Astrocyte of the cerebellum (primary cell): ENCODE measurements at regions not wholly inside any gene's neighbourhood (a gene's known extent, or its start where the extent isn't known, plus 50 kb on each side); places are given as distances from the start of the nearest gene placed in this dataset.

Experiments used
- DNase-seq: peaks from one replicate; pipeline ENCODE4 v3.0.0-alpha.2; 2011; ENCODE audit warnings: low read depth
- H3K4me3 ChIP-seq: 2 replicates; pipeline ENCODE4 v1.5.1; 2011; ENCODE audit warnings: mild to moderate bottlenecking, low read depth, low read length, moderate library complexity
- CTCF ChIP-seq: IDR thresholded peaks from 2 replicates; pipeline ENCODE4 v1.5.1; 2012; ENCODE audit warnings: low read length, low read depth, moderate library complexity, mild to moderate bottlenecking; ENCODE audit errors: missing control alignments
- in situ Hi-C: cut with HindIII; loops from 2 replicates; pipeline ENCODE4 v1.10.0; 2017; ENCODE audit warnings: low sequenced_read_pairs

GRCh38 chr3:70808881-70809280 lies 496.4 kb upstream of the MDFIC2 start:
- in situ Hi-C loops: no loop called here
- no peak overlapping the region for H3K4me3 ChIP-seq
- DNase-seq: no peak
- no peak for TF ChIP-seq CTCF

- in situ Hi-C loops: no loop called here
- H3K4me3 ChIP-seq: no peak overlapping the region
- DNase-seq: no peak
- TF ChIP-seq CTCF: no peak
Observed at GRCh38 chr3:70806556-70806955, 494.1 kb upstream of the MDFIC2 start.

GRCh38 chr3:70806021-70806420 lies 493.6 kb upstream of the MDFIC2 start:
- DNase-seq: no peak
- no peak for TF ChIP-seq CTCF
- in situ Hi-C loops: no loop called here
- H3K4me3 ChIP-seq: no peak overlapping the region

GRCh38 chr3:70805061-70805889 lies 492.8 kb upstream of the MDFIC2 start:
- H3K4me3 ChIP-seq: no peak overlapping the region
- no peak for TF ChIP-seq CTCF
- in situ Hi-C loops: no loop called here
- no peak for DNase-seq

- no peak overlapping the region for H3K4me3 ChIP-seq
- no peak for TF ChIP-seq CTCF
- DNase-seq: no peak
- in situ Hi-C loops: no loop called here
Observed at GRCh38 chr3:70803891-70804290, 491.5 kb upstream of the MDFIC2 start.

- no peak overlapping the region for H3K4me3 ChIP-seq
- in situ Hi-C loops: no loop called here
- TF ChIP-seq CTCF: no peak
- DNase-seq: no peak
Observed at GRCh38 chr3:70803319-70803718, 490.9 kb upstream of the MDFIC2 start.

- DNase-seq: no peak
- no peak for TF ChIP-seq CTCF
- no peak overlapping the region for H3K4me3 ChIP-seq
- in situ Hi-C loops: no loop called here
Observed at GRCh38 chr3:70800951-70801350, 488.5 kb upstream of the MDFIC2 start.
